HG02981 (cell line): ENCODE measurements at regions not wholly inside any gene's neighbourhood (a gene's known extent, or its start where the extent isn't known, plus 50 kb on each side); places are given as distances from the start of the nearest gene placed in this dataset.
"Not testable (repeated sequence)": the region's sequence is repeated elsewhere in the genome, so short reads cannot be mapped to it uniquely, and the experiment has no call there.

Experiments
- ATAC-seq: cut with Tn5 transposase; IDR thresholded peaks from one replicate; pipeline ENCODE4 v1.9.1; 2021; ENCODE audit warnings: mild to moderate bottlenecking, moderate library complexity; ENCODE audit not compliant: unreplicated experiment

GRCh38 chr2:199216253-199216652 is 241.5 kb downstream of the SATB2 start:
- ATAC-seq = peak; percentile 59

GRCh38 chr2:199207011-199207410 is 250.7 kb downstream of the SATB2 start:
- ATAC-seq = no peak

- no peak for ATAC-seq
Observed at GRCh38 chr2:199206536-199206935, 251.2 kb downstream of the SATB2 start.

- ATAC-seq = no peak
Observed at GRCh38 chr2:199202964-199203363, 254.8 kb downstream of the SATB2 start.

GRCh38 chr2:199201539-199201938 is 256.2 kb downstream of the SATB2 start:
- no peak for ATAC-seq

- ATAC-seq = no peak
Observed at GRCh38 chr2:199199797-199200196, 257.9 kb downstream of the SATB2 start.

- ATAC-seq = no peak
Observed at GRCh38 chr2:199197448-199197847, 260.3 kb downstream of the SATB2 start.

GRCh38 chr2:199196686-199197085 is 261.1 kb downstream of the SATB2 start:
- no peak for ATAC-seq

GRCh38 chr2:199195927-199196502 is 261.7 kb downstream of the SATB2 start:
- ATAC-seq = no peak

- no peak for ATAC-seq
Observed at GRCh38 chr2:199191461-199191860, 266.3 kb downstream of the SATB2 start.

- no peak for ATAC-seq
Observed at GRCh38 chr2:199189229-199189628, 268.5 kb downstream of the SATB2 start.

GRCh38 chr2:199186301-199186751 is 271.4 kb downstream of the SATB2 start:
- ATAC-seq = no peak

GRCh38 chr2:199185174-199185573 is 272.6 kb downstream of the SATB2 start:
- not testable (repeated sequence) for ATAC-seq

- no peak for ATAC-seq
Observed at GRCh38 chr2:199163613-199164458, 293.9 kb downstream of the SATB2 start.

GRCh38 chr2:199160677-199161465 is 296.9 kb downstream of the SATB2 start:
- ATAC-seq = no peak

- no peak for ATAC-seq
Observed at GRCh38 chr2:199160081-199160480, 297.7 kb downstream of the SATB2 start.

- ATAC-seq = no peak
Observed at GRCh38 chr2:199148076-199148845, 309.5 kb downstream of the SATB2 start.

GRCh38 chr2:199147216-199147615 is 310.5 kb downstream of the SATB2 start:
- no peak for ATAC-seq

- no peak for ATAC-seq
Observed at GRCh38 chr2:199144546-199144945, 313.2 kb downstream of the SATB2 start.

GRCh38 chr2:199144036-199144435 is 313.7 kb downstream of the SATB2 start:
- ATAC-seq = no peak

GRCh38 chr2:199136681-199137080 is 321.1 kb downstream of the SATB2 start:
- ATAC-seq = no peak
